Occipital lobe (tissue), 1 donor: ENCODE measurements at regions not wholly inside any gene's neighbourhood (a gene's known extent, or its start where the extent isn't known, plus 50 kb on each side); places are given as distances from the start of the nearest gene placed in this dataset.
"Not testable (repeated sequence)": the region's sequence is repeated elsewhere in the genome, so short reads cannot be mapped to it uniquely, and the experiment has no call there.

ENCODE experiments used
- DNase-seq: peaks from one replicate; lab custom pipeline; 2025; lab: John Stamatoyannopoulos, UW

GRCh38 chrX:74251006-74251930 is 52.7 kb upstream of the ZCCHC13 start:
- no peak for DNase-seq

DNA sequence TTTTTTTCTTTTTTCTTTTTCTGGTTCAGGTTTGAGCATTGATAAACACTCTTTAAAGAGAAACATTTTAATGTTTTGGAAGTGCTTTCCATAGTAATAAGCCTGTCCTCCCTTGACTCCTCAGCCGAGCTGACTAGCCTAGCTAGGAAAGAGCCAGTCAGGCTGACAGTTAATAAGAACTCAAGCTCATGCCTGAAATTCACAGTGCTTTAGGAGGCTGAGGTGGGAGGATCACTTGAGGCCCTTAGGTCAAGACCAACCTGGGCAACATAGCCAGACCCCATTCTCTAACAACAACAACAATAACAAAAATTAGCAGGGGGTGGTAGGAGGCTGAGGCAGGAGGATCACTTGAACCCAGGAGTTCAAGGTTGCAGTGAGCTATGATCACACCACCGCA is 53.4 kb upstream of the ZCCHC13 start:
- DNase-seq, result no peak

GRCh38 chrX:74249963-74250362 is 54.0 kb upstream of the ZCCHC13 start:
- DNase-seq, result no peak

GRCh38 chrX:74248889-74249288 is 55.1 kb upstream of the ZCCHC13 start:
- DNase-seq, result no peak

- no peak for DNase-seq
Measured at GRCh38 chrX:74246524-74246923, 57.5 kb upstream of the ZCCHC13 start.

- DNase-seq, result no peak
Measured at GRCh38 chrX:74242484-74243138, 61.4 kb upstream of the ZCCHC13 start.

DNA sequence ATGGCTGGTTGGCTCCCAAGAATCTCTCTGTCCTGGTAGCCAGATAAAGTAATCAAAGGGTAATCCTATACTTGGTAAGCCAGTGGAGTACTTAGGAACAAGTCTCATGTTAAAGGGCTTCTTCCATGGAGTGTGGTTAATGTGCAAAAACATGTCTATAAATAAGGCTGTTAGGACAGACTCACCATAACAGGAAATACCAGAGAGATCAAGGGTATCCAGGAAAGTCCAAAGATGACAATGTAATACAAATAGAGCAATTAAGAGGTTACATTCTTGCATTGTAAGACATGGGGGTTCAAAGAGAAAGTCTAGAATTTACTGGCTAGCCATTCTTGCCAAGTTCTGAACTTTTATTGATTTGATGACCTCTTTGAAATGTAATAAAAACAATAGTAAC is 61.9 kb upstream of the ZCCHC13 start:
- DNase-seq, result no peak

DNA sequence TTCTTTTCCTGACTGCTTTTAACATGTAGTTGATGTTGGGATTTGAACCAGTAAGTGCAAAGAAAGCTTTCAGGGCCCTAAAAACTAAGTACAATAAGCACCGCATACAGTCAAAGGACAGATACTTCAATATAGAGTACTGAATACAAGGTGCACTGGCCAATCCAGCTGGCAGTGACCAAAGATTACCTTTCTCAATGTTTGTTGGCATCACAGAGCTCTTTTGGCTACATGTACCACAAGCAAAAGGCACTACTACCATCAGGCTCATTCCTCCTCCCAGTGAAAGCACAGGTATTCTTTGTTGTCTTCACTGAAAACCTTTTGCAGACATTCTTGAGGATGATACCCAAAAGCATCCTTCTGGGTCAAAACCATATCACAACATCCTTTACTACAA is 65.2 kb upstream of the ZCCHC13 start:
- no peak for DNase-seq

- DNase-seq, result no peak
Measured at GRCh38 chrX:74234818-74235217, 69.2 kb upstream of the ZCCHC13 start.

DNA sequence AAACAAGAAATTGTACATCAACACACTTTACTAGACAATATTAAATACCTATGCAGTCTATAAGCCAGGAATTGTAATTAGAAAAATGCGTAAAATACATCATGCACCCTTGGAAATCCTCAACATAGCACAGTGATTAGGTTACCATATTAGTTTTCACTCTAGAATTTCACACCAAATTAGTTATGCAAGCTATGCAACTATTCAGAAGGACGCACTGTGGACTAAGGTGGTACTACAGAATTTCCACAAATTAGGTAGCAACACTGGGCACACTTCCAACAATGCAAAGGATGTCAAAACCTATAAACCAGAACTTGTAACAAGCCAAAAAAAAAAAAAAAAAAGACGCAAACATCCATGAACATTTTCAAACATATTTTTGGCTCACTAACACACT is 71.1 kb upstream of the ZCCHC13 start:
- no peak for DNase-seq

- no peak for DNase-seq
Measured at GRCh38 chrX:74231625-74232024, 72.4 kb upstream of the ZCCHC13 start.

DNA sequence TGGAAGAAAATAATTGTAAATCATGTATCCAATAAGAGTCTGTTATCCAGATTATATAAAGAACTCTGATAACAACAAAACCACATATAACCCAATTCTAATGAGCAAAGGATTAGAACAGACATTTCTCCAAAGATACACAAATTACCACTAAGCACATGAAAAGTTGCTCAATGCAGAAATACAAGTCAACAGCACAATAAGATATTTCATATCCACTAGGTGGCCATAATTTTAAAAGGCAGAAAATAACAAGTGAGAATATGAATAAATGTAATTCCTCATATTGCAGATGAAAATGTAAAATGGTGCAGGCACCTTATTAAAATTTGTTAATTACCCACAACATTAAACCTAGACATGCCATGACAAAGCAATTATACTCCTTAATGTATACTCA is 73.9 kb upstream of the ZCCHC13 start:
- no peak for DNase-seq

GRCh38 chrX:74225111-74225510 is 78.9 kb upstream of the ZCCHC13 start:
- DNase-seq, result no peak

DNA sequence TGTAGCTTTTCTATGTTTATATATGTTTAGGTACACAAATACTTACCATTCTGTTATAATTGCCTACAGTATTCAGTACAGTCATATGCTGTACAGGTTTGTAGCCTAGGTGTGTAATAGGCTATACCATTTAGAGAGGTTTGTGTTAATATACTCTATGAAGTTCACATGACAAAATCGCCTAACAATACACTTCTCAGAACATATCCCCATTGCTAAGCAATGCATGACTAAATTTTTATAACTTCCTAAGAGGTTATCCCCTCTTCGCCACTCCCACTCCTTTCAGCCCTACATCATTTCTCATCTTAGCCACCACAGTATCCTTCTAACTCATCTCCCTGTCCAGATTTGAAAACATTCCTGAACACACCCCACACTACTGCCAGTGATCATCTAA is 83.7 kb upstream of the ZCCHC13 start:
- no peak for DNase-seq

DNA sequence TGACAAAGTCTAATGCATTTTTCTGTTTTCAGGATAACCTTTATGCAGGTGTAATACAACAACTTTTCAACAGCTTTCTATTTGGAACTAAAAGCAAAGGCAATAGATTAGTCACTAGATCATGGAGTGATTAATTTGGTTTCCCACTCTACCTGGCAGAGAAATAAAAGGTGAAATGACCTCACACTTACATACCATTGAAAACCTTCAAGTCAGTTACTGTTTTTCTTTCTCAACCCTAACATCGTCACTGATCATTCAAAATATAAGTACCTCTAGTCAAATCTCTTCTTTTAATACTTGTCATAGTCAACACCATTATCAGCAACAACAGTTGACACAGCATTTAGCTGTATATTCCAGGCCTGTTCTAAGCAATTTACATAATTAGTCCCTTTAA is 85.1 kb upstream of the ZCCHC13 start:
- DNase-seq, result no peak

DNA sequence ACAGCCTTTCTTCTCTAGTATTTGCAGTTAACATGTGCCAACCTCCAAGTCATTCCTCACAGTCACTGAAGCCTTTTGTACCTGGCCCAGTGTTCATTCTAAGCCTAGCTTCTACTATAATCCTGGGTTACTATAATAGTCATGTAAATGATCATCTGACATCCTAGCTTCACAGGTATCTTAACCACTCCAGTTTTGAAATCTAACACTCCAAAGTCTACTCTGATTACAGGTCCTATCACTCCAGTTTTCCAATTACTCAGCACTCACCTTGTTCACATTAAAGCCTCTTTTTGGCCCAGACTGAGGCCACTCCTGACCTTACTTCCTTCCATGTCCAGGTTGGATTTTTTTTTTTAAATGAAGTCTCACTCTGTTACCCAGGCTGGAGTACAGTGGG is 87.6 kb upstream of the ZCCHC13 start:
- no peak for DNase-seq

DNA sequence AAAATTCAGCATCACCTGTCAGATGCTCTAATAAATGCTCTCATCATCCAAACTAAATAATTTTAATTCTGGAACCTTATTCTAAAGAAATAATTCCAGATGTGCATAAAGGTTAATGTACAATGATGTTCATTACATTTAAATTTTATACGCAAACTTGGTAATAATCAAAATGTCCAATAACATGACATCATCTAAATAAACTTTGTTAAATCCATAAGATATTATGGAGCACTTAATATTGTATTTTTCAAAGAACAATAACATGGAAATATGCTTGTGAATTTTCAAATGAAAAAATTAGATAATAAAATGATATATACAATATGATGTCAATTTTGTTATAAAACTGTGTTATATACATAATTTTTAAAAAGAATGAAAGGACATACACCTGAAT is 92.1 kb upstream of the ZCCHC13 start:
- no peak for DNase-seq

DNA sequence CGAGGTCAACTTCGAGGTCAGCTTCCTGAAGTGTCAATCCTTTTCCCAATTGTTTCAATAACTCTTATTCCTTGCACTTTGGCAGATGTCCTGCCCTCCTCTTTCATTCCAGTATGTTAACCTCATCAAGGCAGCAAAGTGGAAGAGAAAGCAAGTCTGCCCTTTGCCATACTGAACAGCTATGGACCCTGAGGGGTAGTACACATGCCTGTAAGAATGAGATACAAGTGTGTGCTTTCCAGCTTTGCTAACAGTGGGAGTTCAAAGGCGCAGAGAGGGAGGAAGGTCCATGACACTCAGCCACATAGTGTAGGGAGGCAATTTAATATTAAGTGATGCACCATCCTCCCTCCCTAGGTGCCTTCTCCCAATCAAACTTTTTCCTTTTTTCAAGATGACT is 96.4 kb upstream of the ZCCHC13 start:
- no peak for DNase-seq

- no peak for DNase-seq
Measured at GRCh38 chrX:74195605-74196004, 108.4 kb upstream of the ZCCHC13 start.

- no peak for DNase-seq
Measured at GRCh38 chrX:74195120-74195519, 108.9 kb upstream of the ZCCHC13 start.

- no peak for DNase-seq
Measured at GRCh38 chrX:74187211-74187610, 116.8 kb upstream of the ZCCHC13 start.

DNA sequence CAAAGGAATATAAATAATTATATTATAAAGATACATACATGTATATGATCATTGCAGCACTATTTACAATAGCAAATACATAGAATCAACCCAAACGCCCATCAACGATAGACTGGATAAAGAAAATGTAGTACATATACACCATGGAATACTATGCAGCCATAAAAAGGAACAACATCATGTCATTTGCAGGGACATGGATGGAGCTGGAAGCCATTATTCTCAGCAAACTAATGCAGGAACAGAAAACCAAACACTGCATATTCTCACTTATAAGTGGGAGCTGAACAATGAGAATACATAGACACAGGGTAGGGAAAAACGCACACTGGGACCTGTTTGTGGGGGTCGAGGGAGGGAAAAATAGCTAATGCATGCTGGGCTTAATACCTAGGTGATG is 120.9 kb upstream of the ZCCHC13 start:
- not testable (repeated sequence) for DNase-seq

DNA sequence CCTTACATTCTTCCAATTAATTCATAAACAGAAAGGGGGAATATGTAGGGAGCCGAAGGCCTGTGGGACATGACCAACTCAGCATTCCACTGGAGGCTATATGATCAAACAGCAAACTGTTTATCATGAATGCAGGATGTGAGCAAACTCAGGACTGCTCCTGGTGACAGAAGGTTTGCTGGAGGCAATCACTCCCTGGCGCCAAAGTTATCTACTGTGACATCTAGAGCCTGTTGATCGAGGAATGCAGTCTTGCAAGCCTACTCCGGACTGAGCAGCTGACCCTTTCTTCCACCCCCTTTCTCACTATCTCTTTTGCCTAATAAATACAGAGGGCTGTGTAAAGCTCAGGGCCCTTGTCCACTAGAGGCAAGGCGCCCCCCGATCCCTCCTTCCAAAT is 122.0 kb upstream of the ZCCHC13 start:
- not testable (repeated sequence) for DNase-seq
